IMR-90 (cell line): ENCODE measurements at regions not wholly inside any gene's neighbourhood (a gene's known extent, or its start where the extent isn't known, plus 50 kb on each side); places are given as distances from the start of the nearest gene placed in this dataset.

Source experiments
- BHLHE40 ChIP-seq: fragments of 150-350 bp; IDR thresholded peaks from 2 replicates; pipeline ENCODE4 v1.6.1; 2016; ENCODE audit warnings: mild to moderate bottlenecking, low read depth, low read length
- CEBPB ChIP-seq: IDR thresholded peaks from 2 replicates; pipeline ENCODE4 v1.6.1; 2012; ENCODE audit warnings: low read depth, low read length, improper control_type of control experiment
- CHD1 ChIP-seq: IDR thresholded peaks from 2 replicates; pipeline ENCODE4 v1.6.1; 2012; ENCODE audit warnings: low read depth, low read length, improper control_type of control experiment
- MAFK ChIP-seq: IDR thresholded peaks from 2 replicates; pipeline ENCODE4 v1.6.1; 2012; ENCODE audit warnings: low read depth, low read length, improper control_type of control experiment
- MAZ ChIP-seq: IDR thresholded peaks from 2 replicates; pipeline ENCODE4 v1.6.1; 2012; ENCODE audit warnings: low read depth, mild to moderate bottlenecking, low read length, improper control_type of control experiment, moderate library complexity, borderline replicate concordance
- POLR2A ChIP-seq: IDR thresholded peaks from 2 replicates; pipeline ENCODE4 v1.6.1; 2012; ENCODE audit warnings: mild to moderate bottlenecking, low read depth, low read length
- RCOR1 ChIP-seq: IDR thresholded peaks from 2 replicates; pipeline ENCODE4 v1.6.1; 2012; ENCODE audit warnings: mild to moderate bottlenecking, low read length, improper control_type of control experiment; ENCODE audit not compliant: insufficient replicate concordance
- RFX5 ChIP-seq: IDR thresholded peaks from 2 replicates; pipeline ENCODE4 v1.8.0; 2012; ENCODE audit warnings: low read depth, mild to moderate bottlenecking, low read length, moderate library complexity
- SMC3 ChIP-seq: fragments of 150-350 bp; IDR thresholded peaks from 2 replicates; pipeline ENCODE4 v1.6.1; 2016; ENCODE audit warnings: low read depth, mild to moderate bottlenecking, antibody characterized with exemption, low read length, moderate library complexity
- TF ChIP-seq, protein P1 (sequence below): conservative IDR thresholded peaks from 2 replicates; pipeline ENCODE4 v1.5.1; 2012; ENCODE audit warnings: mild to moderate bottlenecking, low read depth, low read length, improper control_type of control experiment

DNA sequence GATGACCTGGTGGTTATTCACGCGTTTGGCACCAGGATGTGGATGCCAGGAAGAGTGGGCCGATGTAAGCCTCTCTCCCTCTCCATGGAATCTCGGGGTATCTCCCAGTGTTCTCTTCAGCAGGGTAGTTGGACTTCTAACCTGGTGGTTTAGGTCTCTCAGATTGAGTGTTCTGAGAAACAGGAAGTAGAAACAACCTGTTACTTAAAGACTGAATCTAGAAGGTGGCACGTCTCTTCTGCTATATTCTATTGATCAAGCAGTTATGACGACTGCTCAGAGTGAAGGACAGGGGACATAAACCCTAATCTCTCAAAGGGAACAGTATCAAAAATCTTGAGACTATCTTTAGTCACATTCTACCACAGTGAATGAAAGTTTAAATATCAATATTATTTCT, 918.7 kb upstream of the PIK3C3 start:
- TF ChIP-seq, protein P1, sequence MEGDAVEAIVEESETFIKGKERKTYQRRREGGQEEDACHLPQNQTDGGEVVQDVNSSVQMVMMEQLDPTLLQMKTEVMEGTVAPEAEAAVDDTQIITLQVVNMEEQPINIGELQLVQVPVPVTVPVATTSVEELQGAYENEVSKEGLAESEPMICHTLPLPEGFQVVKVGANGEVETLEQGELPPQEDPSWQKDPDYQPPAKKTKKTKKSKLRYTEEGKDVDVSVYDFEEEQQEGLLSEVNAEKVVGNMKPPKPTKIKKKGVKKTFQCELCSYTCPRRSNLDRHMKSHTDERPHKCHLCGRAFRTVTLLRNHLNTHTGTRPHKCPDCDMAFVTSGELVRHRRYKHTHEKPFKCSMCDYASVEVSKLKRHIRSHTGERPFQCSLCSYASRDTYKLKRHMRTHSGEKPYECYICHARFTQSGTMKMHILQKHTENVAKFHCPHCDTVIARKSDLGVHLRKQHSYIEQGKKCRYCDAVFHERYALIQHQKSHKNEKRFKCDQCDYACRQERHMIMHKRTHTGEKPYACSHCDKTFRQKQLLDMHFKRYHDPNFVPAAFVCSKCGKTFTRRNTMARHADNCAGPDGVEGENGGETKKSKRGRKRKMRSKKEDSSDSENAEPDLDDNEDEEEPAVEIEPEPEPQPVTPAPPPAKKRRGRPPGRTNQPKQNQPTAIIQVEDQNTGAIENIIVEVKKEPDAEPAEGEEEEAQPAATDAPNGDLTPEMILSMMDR = no peak
- TF ChIP-seq CEBPB (no peak), POLR2A (no peak), RFX5 (no peak), MAFK (no peak), CHD1 (no peak), BHLHE40 (no peak), RCOR1 (no peak), SMC3 (no peak), MAZ (no peak)
